ENCODE measurements at regions not wholly inside any gene's neighbourhood (a gene's known extent, or its start where the extent isn't known, plus 50 kb on each side); places are given as distances from the start of the nearest gene placed in this dataset.

DNA sequence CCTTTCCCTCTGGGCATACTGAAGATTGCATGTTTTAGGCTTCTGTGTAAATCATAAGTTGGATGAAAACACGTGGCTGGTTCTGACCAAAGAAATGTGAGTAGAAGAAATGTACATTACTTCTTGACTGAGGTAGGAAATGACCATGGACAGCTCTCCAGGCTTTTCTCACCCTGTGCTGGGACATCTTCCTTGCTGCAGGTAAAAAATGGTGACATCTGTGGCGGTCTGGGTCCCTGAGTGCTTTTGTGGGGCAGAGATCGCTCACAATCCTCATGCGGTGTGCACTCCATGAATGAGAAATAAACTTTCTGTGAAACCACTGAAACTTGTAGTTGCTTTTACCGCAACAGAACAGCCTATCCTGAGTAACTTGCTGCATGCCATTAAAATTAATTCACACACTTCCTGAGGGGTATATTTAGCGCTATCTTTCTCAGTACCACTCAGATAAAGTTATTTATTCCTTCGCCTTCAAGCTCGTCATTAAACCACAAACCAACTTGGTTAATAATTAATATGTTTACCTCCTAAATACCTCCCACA is 730.4 kb downstream of the EFNA5 start:
- no peak for ATAC-seq (ENCODE audit: low read depth)
- POLR2A ChIA-PET: no interaction called here

DNA sequence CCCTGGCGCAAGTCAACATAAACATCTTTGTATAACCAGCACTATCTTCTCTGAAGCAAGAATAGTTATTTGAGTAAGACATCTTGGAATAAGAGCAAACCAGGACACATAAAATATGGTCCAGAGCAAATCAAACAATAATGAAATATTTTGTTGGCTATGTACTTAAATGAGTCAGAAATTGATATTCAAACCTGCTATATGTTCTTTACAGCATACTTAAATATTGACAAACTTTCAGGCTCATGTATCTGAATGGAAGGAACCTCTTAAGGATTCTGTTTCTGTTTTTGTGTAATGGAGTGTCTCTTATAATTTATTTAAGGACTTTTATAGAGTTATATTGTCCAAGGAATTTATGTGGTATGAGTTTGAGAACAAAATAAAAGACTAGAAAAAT is 747.3 kb downstream of the EFNA5 start:
- H4K20me1 ChIP-seq (ENCODE audit: control insufficient read depth, insufficient read depth, low read length, poor library complexity, severe bottlenecking): no peaks in the 10 kb centered on the region
- H3K9me3 Mint-ChIP-seq (ENCODE audit: insufficient read depth): no peaks in the 10 kb centered on the region
- no peaks in the 10 kb centered on the region for H3K79me2 ChIP-seq (ENCODE audit: control insufficient read depth, insufficient read depth, low read length)
- intact Hi-C loops (cut with micrococcal nuclease): no loop called here
- H3K36me3 ChIP-seq (replicated peaks in 1 of 2; ENCODE audit: control extremely low read depth in 1 of 2, control insufficient read depth in 1 of 2, extremely low read depth in 1 of 2, insufficient read depth in 2 of 2, low read length in 1 of 2): no peaks in the 10 kb centered on the region
- ATAC-seq (ENCODE audit: low read depth): no peak
- H3K4me1 ChIP-seq (ENCODE audit: control insufficient read depth in 2 of 2, insufficient read depth in 2 of 2, low read length in 2 of 2): no peaks in the 10 kb centered on the region
- no peaks in the 10 kb centered on the region for H3K27me3 ChIP-seq (replicated peaks in 1 of 4; ENCODE audit: control extremely low read depth in 1 of 4, control insufficient read depth in 3 of 4, insufficient read depth in 4 of 4, low read length in 3 of 4)
- POLR2A ChIA-PET: no interaction called here
- no peak overlapping the region for H2AFZ ChIP-seq (ENCODE audit: insufficient read depth, low read depth, low read length, poor library complexity, severe bottlenecking)
- no CpG with 5 or more reads among the region's 1 CpG for WGBS (ENCODE audit: insufficient coverage)
- no peak overlapping the region for H3K27ac Mint-ChIP-seq
- no peak overlapping the region for H3K4me3 ChIP-seq (ENCODE audit: control extremely low read depth in 1 of 5, extremely low read depth in 1 of 5, insufficient read depth in 1 of 5, low read depth in 2 of 5, low read length in 4 of 5)
- H3K27ac ChIP-seq (ENCODE audit: low read length in 2 of 2): no peak overlapping the region
- H3K4me2 ChIP-seq (replicated peaks; ENCODE audit: low read depth, low read length, poor library complexity, severe bottlenecking): no peak overlapping the region
- H3K9me3 ChIP-seq (ENCODE audit: control extremely low read depth in 1 of 3, control insufficient read depth in 2 of 3, insufficient read depth in 1 of 3, low read length in 2 of 3): peaks cover 0 to 2% (median 0%) of the 10 kb centered on the region in 3 donors
- CTCF ChIA-PET: no interaction called here
- DNase-seq: no peak
- no peak overlapping the region for H3K9ac ChIP-seq (ENCODE audit: low read length)
- no peak overlapping the region for H3K4me3 Mint-ChIP-seq
- no peaks in the 10 kb centered on the region for H3K4me1 Mint-ChIP-seq
- no peaks in the 10 kb centered on the region for H3K27me3 Mint-ChIP-seq
- TF ChIP-seq EZH2 (IDR thresholded peaks at IDR 0.05; ENCODE audit: borderline replicate concordance, insufficient read depth, low read depth, low read length, poor library complexity, severe bottlenecking): no peak
- TF ChIP-seq, protein P1, sequence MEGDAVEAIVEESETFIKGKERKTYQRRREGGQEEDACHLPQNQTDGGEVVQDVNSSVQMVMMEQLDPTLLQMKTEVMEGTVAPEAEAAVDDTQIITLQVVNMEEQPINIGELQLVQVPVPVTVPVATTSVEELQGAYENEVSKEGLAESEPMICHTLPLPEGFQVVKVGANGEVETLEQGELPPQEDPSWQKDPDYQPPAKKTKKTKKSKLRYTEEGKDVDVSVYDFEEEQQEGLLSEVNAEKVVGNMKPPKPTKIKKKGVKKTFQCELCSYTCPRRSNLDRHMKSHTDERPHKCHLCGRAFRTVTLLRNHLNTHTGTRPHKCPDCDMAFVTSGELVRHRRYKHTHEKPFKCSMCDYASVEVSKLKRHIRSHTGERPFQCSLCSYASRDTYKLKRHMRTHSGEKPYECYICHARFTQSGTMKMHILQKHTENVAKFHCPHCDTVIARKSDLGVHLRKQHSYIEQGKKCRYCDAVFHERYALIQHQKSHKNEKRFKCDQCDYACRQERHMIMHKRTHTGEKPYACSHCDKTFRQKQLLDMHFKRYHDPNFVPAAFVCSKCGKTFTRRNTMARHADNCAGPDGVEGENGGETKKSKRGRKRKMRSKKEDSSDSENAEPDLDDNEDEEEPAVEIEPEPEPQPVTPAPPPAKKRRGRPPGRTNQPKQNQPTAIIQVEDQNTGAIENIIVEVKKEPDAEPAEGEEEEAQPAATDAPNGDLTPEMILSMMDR (IDR thresholded peaks at IDR 0.05): no peak

More for the DNA sequence above, 730.4 kb downstream of the EFNA5 start:
- Histone ChIP-seq H3K4me3 (ENCODE audit: control extremely low read depth in 1 of 5, extremely low read depth in 1 of 5, insufficient read depth in 1 of 5, low read depth in 2 of 5, low read length in 4 of 5) (no peak overlapping the region), H2AFZ (ENCODE audit: insufficient read depth, low read depth, low read length, poor library complexity, severe bottlenecking) (no peak overlapping the region), H3K79me2 (ENCODE audit: control insufficient read depth, insufficient read depth, low read length) (no peaks in the 10 kb centered on the region), H3K27ac (ENCODE audit: low read length in 2 of 2) (no peak overlapping the region), H3K4me2 (replicated peaks; ENCODE audit: low read depth, low read length, poor library complexity, severe bottlenecking) (no peak overlapping the region), H3K4me1 (ENCODE audit: control insufficient read depth in 2 of 2, insufficient read depth in 2 of 2, low read length in 2 of 2) (no peaks in the 10 kb centered on the region), H3K27me3 (replicated peaks in 1 of 4; ENCODE audit: control extremely low read depth in 1 of 4, control insufficient read depth in 3 of 4, insufficient read depth in 4 of 4, low read length in 3 of 4) (no peaks in the 10 kb centered on the region), H3K9ac (ENCODE audit: low read length) (no peak overlapping the region), H3K9me3 (ENCODE audit: control extremely low read depth in 1 of 3, control insufficient read depth in 2 of 3, insufficient read depth in 1 of 3, low read length in 2 of 3) (no peaks in the 10 kb centered on the region), H3K36me3 (replicated peaks in 1 of 2; ENCODE audit: control extremely low read depth in 1 of 2, control insufficient read depth in 1 of 2, extremely low read depth in 1 of 2, insufficient read depth in 2 of 2, low read length in 1 of 2) (no peaks in the 10 kb centered on the region), H4K20me1 (ENCODE audit: control insufficient read depth, insufficient read depth, low read length, poor library complexity, severe bottlenecking) (no peaks in the 10 kb centered on the region)
- no peaks in the 10 kb centered on the region for H3K4me1 Mint-ChIP-seq
- whole genome bisulfite sequencing (ENCODE audit: insufficient coverage): 89% methylated on average over 5 of the region's 8 CpGs
- no peak for TF ChIP-seq EZH2 (IDR thresholded peaks at IDR 0.05; ENCODE audit: borderline replicate concordance, insufficient read depth, low read depth, low read length, poor library complexity, severe bottlenecking)
- TF ChIP-seq, protein P1 (IDR thresholded peaks at IDR 0.05): no peak
- H3K27ac Mint-ChIP-seq: no peak overlapping the region
- peaks cover 4% of the 10 kb centered on the region for H3K9me3 Mint-ChIP-seq (ENCODE audit: insufficient read depth)
- intact Hi-C loops (cut with micrococcal nuclease): no loop called here
- H3K4me3 Mint-ChIP-seq: no peak overlapping the region
- no peak for DNase-seq
- no peaks in the 10 kb centered on the region for H3K27me3 Mint-ChIP-seq
- CTCF ChIA-PET: no interaction called here
